ENCODE measurements at regions not wholly inside any gene's neighbourhood (a gene's known extent, or its start where the extent isn't known, plus 50 kb on each side); places are given as distances from the start of the nearest gene placed in this dataset.

DNA sequence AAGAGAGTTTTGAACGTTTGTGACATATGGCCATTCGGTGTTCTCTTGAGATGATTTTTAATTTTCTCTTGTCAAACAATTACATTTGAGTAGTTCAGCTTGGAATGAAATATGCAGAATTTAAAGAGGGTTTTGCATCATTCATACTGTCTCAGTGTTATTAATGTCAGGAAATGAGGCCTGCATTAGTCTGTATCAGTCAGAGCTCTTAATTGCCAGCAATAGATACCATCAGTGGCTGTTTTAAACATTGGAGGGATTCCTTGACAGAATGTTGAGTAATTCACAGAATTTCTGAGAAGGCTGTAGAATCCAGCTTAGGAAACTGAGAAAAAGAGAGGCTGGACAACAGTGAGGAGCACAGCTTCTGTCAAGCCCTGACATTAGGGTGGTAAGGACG, 722.0 kb downstream of the NR2F2 start:
- no peak for TF ChIP-seq SUZ12 (IDR thresholded peaks at IDR 0.05; ENCODE audit: extremely low read depth, insufficient read depth, insufficient read length)
- TF ChIP-seq ZNF274 (IDR thresholded peaks at IDR 0.05; ENCODE audit: low read depth, low read length) = no peak
